IPS DF 19.7 (cell line): ENCODE measurements at regions not wholly inside any gene's neighbourhood (a gene's known extent, or its start where the extent isn't known, plus 50 kb on each side); places are given as distances from the start of the nearest gene placed in this dataset.
"Not testable (repeated sequence)": the region's sequence is repeated elsewhere in the genome, so short reads cannot be mapped to it uniquely, and the experiment has no call there.

ENCODE experiments used
- DNase-seq: peaks from one replicate; pipeline ENCODE4 v3.0.0-alpha.2; 2013; ENCODE audit warnings: low read depth, low spot score

DNA sequence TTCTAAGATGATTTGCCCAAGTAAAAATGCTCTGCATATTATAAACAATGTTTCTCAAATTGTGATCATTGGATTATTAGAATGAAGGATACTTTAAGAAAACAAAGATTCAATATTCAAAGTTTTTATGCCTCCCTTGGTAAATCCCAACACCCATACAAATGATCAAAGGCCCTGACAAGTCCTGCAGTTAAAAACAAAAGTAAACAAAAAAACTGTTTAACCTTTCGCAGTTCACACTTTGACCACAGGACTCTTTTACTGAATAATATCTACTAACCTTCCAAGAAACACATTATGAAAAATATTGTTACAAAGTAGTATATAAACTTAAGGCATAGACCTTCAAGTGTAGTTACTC, 365.9 kb upstream of the ZFHX3 start:
- no peak for DNase-seq

GRCh38 chr16:73413091-73413829, 365.3 kb upstream of the ZFHX3 start:
- DNase-seq, result no peak

- DNase-seq, result no peak
Observed at GRCh38 chr16:73412416-73412815, 364.5 kb upstream of the ZFHX3 start.

- no peak for DNase-seq
Observed at GRCh38 chr16:73408716-73409115, 360.8 kb upstream of the ZFHX3 start.

- no peak for DNase-seq
Observed at GRCh38 chr16:73408311-73408710, 360.4 kb upstream of the ZFHX3 start.

DNA sequence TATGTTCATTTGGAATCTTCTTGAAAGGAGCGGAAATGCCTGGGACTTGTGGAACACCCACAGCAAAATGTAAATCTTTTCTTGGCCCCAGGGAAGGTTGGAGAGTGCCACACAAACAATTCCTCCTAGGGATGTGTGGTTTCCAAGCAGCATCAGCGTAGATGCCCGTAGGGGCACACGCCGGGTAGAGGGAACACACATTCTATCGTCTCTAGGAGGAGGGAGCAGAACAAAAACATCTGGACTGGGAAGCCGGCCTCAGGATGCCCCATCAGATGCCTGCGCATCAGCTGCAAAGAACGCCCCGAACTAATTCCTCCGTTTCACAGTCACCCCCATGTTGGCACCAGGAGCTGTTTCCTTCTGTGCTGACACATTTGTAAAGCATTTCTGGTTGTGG, 357.9 kb upstream of the ZFHX3 start:
- no peak for DNase-seq

DNA sequence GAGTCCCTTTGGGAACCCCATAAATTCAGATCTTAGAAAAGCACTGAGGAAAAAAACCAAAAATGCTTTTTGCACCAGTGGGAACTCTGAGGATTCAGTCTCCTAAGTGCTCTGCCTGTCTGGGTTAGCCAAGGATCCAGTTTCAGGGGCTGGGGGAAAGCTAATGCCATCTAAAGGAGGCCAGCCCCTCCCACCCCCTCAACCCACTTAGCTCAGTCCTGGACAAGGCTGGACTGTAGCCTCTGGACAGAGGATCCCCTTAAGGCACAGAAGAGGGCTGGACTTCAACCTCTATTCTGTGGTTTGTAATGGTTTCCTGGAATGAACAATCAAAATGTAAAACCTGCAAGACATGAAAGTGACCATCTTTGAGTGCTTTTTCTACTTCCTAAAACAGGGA, 356.1 kb upstream of the ZFHX3 start:
- DNase-seq, result no peak

GRCh38 chr16:73403291-73403690, 355.4 kb upstream of the ZFHX3 start:
- DNase-seq, result no peak

GRCh38 chr16:73400951-73401350, 353.0 kb upstream of the ZFHX3 start:
- DNase-seq, result no peak

DNA sequence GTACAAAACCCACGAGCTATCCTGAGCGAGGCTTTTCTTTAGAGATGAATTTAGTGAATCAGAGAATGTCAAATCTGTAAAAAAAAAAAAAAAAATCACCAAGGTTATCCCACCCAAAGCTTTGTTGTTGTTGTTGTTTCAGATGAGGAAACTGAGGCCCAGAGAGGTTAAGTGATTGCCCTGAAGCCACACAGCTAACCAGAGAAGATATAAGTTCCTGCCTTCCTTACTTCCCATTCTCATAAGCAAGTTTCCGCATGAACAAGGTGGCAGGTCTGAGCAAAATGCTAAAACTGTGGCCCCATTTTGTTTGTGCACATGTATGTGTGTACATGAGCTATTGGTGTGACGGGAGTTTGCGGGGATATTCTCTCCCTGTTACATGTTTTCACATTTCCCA, 352.1 kb upstream of the ZFHX3 start:
- no peak for DNase-seq

DNA sequence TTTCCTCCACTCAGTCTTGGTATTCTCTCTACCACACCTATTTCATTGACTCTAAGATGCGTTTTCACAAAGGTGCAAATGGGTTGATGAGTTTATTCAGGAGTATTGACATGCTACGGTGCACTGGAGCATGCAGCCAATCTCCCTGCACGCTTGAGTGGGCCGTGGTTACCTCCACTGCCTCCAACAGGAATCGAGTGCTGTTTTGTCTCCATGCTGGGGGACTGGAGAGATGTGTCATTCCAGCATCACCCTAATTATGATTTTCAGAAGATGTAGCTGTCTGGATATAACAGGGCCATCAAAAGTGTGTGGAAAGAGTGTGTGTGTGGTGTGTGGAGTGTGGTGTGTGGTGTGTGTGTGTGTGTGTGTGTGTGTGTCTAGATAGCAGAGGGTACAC, 351.6 kb upstream of the ZFHX3 start:
- no peak for DNase-seq

DNA sequence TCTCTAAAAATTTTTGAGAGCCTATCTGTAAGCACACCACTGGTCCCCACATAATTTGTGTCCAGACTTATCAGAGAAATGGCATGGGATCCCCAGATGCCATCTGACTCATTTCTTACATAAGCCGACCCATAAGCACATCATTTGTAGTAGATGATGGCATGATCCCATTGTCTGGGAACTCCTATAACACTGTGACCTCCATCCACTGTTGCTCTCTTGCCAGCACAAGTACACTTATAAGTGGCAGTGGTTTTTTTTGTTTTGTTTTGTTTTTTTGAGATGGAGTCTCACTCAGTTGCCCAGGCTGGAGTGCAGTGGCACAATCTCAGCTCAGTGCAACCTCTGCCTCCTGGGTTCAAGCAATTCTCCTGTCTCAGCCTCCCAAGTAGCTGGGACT, 350.7 kb upstream of the ZFHX3 start:
- not testable (repeated sequence) for DNase-seq

DNA sequence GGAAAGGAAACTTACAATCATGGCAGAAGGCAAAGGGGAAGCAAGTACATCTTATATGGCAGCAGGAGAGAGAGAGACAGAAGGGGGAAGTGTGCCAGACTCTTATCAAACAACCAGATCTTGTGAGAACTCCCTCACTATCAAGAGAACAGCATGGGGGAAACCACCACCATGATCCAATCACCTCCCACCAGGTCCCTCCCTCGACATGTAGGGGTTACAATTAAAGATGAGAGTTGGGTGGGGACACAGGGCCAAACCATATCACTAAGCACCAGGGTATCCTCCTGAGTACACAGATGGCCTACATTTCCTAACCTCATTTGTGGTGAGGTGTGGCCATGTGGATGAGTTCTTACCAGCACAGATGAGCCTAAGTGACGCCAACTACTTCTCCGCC, 348.6 kb upstream of the ZFHX3 start:
- DNase-seq, result no peak

DNA sequence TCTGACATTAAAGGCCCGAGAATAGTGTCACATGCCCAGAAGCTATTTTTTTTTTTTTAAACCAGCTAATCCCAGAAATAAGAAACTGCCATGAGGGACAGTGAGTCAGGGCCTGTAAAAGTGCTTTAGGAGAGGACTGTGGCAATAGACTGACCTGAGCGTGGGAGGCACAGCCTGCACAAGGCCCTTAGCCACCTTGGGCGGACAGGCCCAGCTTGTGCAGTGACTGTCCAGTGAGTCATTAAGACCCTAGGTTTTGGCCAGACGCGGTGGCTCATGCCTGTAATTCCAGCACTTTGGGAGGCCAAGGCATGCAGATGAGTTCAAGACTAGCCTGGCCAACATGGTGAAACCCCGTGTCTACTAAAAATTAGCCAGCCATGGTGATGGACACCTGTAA, 343.0 kb upstream of the ZFHX3 start:
- no peak for DNase-seq

GRCh38 chr16:73390491-73390890, 342.6 kb upstream of the ZFHX3 start:
- DNase-seq, result no peak

DNA sequence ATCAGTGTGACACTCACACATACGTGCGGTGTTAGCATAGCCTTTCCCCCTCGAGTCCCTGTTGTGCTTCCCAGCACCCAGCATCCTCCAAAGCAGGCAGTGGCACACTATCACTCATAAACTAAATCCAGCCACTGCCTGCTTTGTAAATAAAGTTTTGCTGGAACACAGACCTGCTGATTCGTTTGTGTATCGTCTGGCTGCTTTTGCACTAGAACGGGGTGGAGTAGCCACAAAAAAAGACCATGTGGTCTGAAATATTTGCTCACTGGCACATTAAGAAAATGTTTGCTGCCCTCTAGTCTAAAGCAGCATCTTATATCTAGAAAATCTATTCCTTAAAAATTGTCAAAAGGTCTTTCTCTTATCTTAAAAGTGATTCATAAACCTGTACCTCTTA, 341.2 kb upstream of the ZFHX3 start:
- no peak for DNase-seq

- no peak for DNase-seq
Observed at GRCh38 chr16:73387979-73388378, 340.1 kb upstream of the ZFHX3 start.

- DNase-seq, result no peak
Observed at GRCh38 chr16:73385696-73386095, 337.8 kb upstream of the ZFHX3 start.

- DNase-seq, result no peak
Observed at GRCh38 chr16:73384506-73385089, 336.7 kb upstream of the ZFHX3 start.

DNA sequence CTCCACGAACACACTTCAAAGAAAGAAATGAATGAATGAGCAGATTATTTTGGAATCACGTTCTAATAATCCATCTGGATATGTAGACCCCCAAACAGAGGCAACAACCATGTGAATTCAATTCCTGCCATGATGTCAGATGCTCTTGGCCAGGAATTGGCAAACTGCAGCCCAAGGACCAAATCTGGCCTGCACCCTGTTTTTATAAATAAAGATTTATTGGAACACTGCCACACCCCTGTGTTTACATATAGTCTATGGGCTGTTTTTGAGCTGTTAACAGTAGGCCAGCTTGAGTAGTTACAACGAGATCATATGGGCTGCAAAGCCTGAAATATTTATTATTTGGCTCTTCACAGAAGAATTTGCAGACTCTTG, 336.0 kb upstream of the ZFHX3 start:
- no peak for DNase-seq

DNA sequence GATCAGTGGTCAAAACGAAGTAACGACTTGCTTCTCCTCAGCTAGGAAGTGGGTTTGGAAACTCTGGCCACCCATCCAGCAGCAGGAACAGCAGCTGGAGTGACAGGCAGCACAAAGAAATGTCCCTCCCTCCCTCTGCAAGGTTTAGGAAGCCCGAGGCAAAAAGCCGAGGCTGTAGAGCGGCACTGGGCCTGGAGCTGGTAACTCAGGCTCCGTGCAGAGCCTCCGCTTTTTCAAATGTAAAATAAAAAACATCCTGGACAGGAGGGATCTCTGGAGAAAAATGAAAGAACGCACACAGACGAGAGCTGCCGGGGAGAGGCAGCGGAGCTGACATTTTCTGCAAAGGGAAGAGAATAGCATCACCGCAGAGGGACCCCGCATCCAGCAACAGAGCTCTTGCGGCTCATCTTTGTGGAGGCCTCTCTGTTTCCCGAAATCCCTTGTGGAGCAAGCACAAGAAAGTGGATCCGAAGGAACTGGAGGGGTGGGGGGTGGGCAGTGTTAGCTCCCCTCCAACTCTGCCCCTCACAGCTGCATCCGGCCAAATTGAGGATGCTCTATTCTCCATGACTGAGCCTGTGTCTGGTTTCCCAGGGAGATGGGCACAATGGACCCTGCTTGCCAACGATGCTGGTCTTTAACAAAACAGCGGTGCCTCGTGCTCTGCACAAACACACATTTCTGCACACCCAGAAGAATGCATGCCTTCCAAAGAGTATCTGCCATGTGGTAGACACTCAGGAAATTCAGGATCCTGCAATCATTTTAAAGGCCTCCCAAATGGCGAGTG, 335.5 kb upstream of the ZFHX3 start:
- DNase-seq, result no peak

GRCh38 chr16:73378471-73378870, 330.5 kb upstream of the ZFHX3 start:
- DNase-seq, result no peak
